Hypothalamus (tissue), 51 donors: ENCODE measurements at regions not wholly inside any gene's neighbourhood (a gene's known extent, or its start where the extent isn't known, plus 50 kb on each side); places are given as distances from the start of the nearest gene placed in this dataset.
"Not testable (repeated sequence)": the region's sequence is repeated elsewhere in the genome, so short reads cannot be mapped to it uniquely, and the experiment has no call there.

Experiments used
- DNase-seq, 51 donors: peaks; one replicate each; lab custom pipeline; 2025; lab: John Stamatoyannopoulos, UW

- no peak for DNase-seq
Observed at GRCh38 chr1:56286506-56286905, 292.9 kb downstream of the PLPP3 start.

GRCh38 chr1:56285554-56286402, 293.6 kb downstream of the PLPP3 start:
- no peak for DNase-seq

- no peak for DNase-seq
Observed at GRCh38 chr1:56284928-56285327, 294.4 kb downstream of the PLPP3 start.

GRCh38 chr1:56278061-56278460, 301.3 kb downstream of the PLPP3 start:
- DNase-seq = no peak

GRCh38 chr1:56268519-56269140, 310.7 kb downstream of the PLPP3 start:
- no peak for DNase-seq

- DNase-seq = no peak
Observed at GRCh38 chr1:56267611-56268010, 311.8 kb downstream of the PLPP3 start.

GRCh38 chr1:56266359-56266758, 313.0 kb downstream of the PLPP3 start:
- DNase-seq = no peak

- no peak for DNase-seq
Observed at GRCh38 chr1:56265216-56265615, 314.1 kb downstream of the PLPP3 start.

- DNase-seq = no peak
Observed at GRCh38 chr1:56263908-56264307, 315.5 kb downstream of the PLPP3 start.

- DNase-seq = peak in 6 of 51 donors; percentile 1 to 17 (median 4)
Observed at GRCh38 chr1:56258371-56258770, 321.0 kb downstream of the PLPP3 start.

GRCh38 chr1:56257726-56258125, 321.6 kb downstream of the PLPP3 start:
- DNase-seq = no peak

GRCh38 chr1:56256153-56257000, 323.0 kb downstream of the PLPP3 start:
- no peak for DNase-seq

GRCh38 chr1:56255516-56256152, 323.7 kb downstream of the PLPP3 start:
- no peak for DNase-seq

GRCh38 chr1:56254130-56254529, 325.2 kb downstream of the PLPP3 start:
- no peak for DNase-seq

- DNase-seq = no peak
Observed at GRCh38 chr1:56250809-56251208, 328.6 kb downstream of the PLPP3 start.

GRCh38 chr1:56249234-56249633, 330.1 kb downstream of the PLPP3 start:
- DNase-seq = no peak

GRCh38 chr1:56248138-56248537, 331.2 kb downstream of the PLPP3 start:
- no peak for DNase-seq

GRCh38 chr1:56246726-56247125, 332.6 kb downstream of the PLPP3 start:
- not testable (repeated sequence) for DNase-seq

GRCh38 chr1:56240400-56240799, 339.0 kb downstream of the PLPP3 start:
- no peak for DNase-seq

GRCh38 chr1:56237491-56238064, 341.8 kb downstream of the PLPP3 start:
- DNase-seq = no peak
